DND-41 (cell line): ENCODE measurements at regions not wholly inside any gene's neighbourhood (a gene's known extent, or its start where the extent isn't known, plus 50 kb on each side); places are given as distances from the start of the nearest gene placed in this dataset.
"Not testable (repeated sequence)": the region's sequence is repeated elsewhere in the genome, so short reads cannot be mapped to it uniquely, and the experiment has no call there.

Experiments used
- ATAC-seq: fragments of 200-7000 bp; cut with Tn5 transposase; 3 replicates; pipeline ENCODE4 v1.9.1; 2021; ENCODE audit warnings: low read depth; ENCODE audit not compliant: insufficient read depth
- DNase-seq: peaks from one replicate; pipeline ENCODE4 v3.0.0-alpha.2; 2020
- H2AFZ ChIP-seq: 2 replicates; pipeline ENCODE4 v1.6.0; 2012; ENCODE audit warnings: low read depth, low read length
- H3K27ac ChIP-seq: 2 replicates; pipeline ENCODE4 v1.5.1; 2012; ENCODE audit warnings: low read length, inconsistent platforms
- H3K27me3 ChIP-seq: fragments of 200-600 bp; sonication (generic); 2 replicates; pipeline ENCODE4 v1.6.0; 2012; ENCODE audit warnings: low read length, mild to moderate bottlenecking, inconsistent platforms; ENCODE audit not compliant: insufficient read depth, poor library complexity
- H3K36me3 ChIP-seq: 2 replicates; pipeline ENCODE4 v1.5.1; 2012; ENCODE audit warnings: low read length, inconsistent platforms; ENCODE audit not compliant: insufficient read depth
- H3K4me1 ChIP-seq: 2 replicates; pipeline ENCODE4 v1.5.1; 2012; ENCODE audit warnings: mild to moderate bottlenecking, low read length; ENCODE audit not compliant: insufficient read depth
- H3K4me2 ChIP-seq: 2 replicates; pipeline ENCODE4 v1.6.0; 2012; ENCODE audit warnings: mild to moderate bottlenecking, moderate library complexity, low read length, inconsistent platforms; ENCODE audit not compliant: insufficient read depth
- H3K4me3 ChIP-seq, 2 experiments: fragments of 200-600 bp in 1 of 2; shearing (Covaris generic) in 1 of 2; 2 replicates each; pipeline ENCODE4 v1.5.1; 2012 to 2016; ENCODE audit warnings: inconsistent platforms in 2 of 2, low read length in 2 of 2, mild to moderate bottlenecking in 2 of 2, low read depth in 1 of 2, moderate library complexity in 1 of 2
- H3K79me2 ChIP-seq: 2 replicates; pipeline ENCODE4 v1.6.0; 2012; ENCODE audit warnings: low read length, inconsistent platforms; ENCODE audit not compliant: insufficient read depth
- H3K9ac ChIP-seq: 2 replicates; pipeline ENCODE4 v1.6.0; 2012; ENCODE audit warnings: low read depth, mild to moderate bottlenecking, inconsistent platforms, low read length, moderate library complexity
- H3K9me3 ChIP-seq: 2 replicates; pipeline ENCODE4 v1.5.1; 2012; ENCODE audit warnings: low read length, moderate library complexity, mild to moderate bottlenecking, inconsistent platforms; ENCODE audit not compliant: insufficient read depth, severe bottlenecking
- H4K20me1 ChIP-seq: 2 replicates; pipeline ENCODE4 v1.6.0; 2012; ENCODE audit warnings: low read length; ENCODE audit not compliant: insufficient read depth
- EZH2 ChIP-seq: IDR thresholded peaks from 3 replicates; pipeline ENCODE4 v1.6.1; 2012; ENCODE audit warnings: borderline replicate concordance, low read depth, mild to moderate bottlenecking, moderate library complexity, low read length, inconsistent platforms; ENCODE audit not compliant: severe bottlenecking
- TF ChIP-seq, protein P1 (sequence below): IDR thresholded peaks from 2 replicates; pipeline ENCODE4 v1.5.1; 2012; ENCODE audit warnings: borderline replicate concordance, low read length, moderate library complexity, mild to moderate bottlenecking; ENCODE audit not compliant: poor library complexity, severe bottlenecking; ENCODE audit errors: extremely low read depth

DNA sequence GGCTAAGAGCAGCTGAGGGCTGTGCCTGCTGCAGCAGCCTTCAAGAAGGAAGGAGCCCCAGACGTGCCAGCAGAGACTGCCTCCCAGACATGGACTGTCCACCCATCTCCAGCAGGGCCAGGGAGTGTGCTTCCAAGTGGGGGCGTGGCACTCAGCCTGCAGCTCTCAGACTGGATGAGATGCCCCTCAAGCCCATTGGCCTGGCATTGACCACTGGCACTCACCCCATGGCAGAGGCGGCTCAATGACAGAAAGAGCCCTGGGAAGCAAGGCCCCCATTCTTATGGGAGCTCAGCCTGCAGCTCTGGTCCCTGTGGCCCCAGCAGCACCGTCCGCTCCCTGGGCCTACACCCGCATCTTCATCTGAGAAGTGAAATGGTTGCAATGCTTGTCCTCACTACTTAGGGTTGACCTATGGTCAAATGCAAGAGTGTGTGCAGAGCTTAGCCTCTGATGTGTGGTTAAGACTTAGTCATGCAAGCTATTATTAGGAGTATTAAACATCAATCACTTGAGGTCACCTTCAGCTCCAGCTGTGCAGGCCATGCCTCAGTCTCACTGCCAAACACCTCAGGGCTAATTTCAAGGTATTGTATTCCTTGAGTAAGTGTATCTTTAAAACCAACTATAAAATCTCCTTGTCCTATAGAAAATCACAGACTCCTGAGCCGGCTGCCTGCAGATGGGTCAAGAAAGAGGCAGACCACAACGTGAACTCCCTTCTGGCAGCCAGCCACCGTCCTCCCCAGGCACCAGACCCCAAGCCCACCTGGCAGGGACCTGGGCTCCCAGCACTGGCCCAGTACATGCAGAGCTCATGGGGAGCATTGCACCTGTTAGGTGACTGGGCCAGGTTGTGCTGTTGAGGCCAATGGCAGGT, 194.8 kb downstream of the NDUFA10 start:
- Histone ChIP-seq H3K4me1 (no peaks in the 10 kb centered on the region), H3K4me3 (no peak overlapping the region), H3K27me3 (no peaks in the 10 kb centered on the region), H3K9ac (no peak overlapping the region), H3K9me3 (no peaks in the 10 kb centered on the region), H3K36me3 (no peaks in the 10 kb centered on the region), H3K27ac (no peak overlapping the region), H4K20me1 (no peaks in the 10 kb centered on the region), H3K79me2 (no peaks in the 10 kb centered on the region), H3K4me2 (no peak overlapping the region), H2AFZ (no peak overlapping the region)
- ATAC-seq: no peak
- no peak for DNase-seq
- TF ChIP-seq EZH2: no peak
- TF ChIP-seq, protein P1, sequence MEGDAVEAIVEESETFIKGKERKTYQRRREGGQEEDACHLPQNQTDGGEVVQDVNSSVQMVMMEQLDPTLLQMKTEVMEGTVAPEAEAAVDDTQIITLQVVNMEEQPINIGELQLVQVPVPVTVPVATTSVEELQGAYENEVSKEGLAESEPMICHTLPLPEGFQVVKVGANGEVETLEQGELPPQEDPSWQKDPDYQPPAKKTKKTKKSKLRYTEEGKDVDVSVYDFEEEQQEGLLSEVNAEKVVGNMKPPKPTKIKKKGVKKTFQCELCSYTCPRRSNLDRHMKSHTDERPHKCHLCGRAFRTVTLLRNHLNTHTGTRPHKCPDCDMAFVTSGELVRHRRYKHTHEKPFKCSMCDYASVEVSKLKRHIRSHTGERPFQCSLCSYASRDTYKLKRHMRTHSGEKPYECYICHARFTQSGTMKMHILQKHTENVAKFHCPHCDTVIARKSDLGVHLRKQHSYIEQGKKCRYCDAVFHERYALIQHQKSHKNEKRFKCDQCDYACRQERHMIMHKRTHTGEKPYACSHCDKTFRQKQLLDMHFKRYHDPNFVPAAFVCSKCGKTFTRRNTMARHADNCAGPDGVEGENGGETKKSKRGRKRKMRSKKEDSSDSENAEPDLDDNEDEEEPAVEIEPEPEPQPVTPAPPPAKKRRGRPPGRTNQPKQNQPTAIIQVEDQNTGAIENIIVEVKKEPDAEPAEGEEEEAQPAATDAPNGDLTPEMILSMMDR: no peak

DNA sequence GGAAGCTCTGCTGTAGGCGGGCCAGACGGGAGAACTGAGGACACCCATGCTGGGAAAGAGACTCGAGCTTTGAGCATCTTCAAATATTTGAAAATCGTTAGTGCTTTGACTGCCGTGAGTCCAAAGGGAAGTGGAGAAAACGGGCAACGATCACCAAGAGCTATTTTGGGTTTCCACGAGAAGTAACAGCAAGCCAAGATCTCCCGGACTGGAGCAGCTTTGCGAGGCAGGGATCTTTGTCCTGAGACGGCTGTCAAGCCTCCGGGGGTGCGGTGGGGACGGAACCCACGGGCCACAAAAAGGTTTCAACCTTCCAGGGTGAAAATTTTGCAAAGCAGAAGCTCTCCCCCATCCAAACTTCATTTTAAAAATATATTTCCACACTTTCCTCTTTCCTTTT, 195.8 kb downstream of the NDUFA10 start:
- ATAC-seq: no peak
- no peaks in the 10 kb centered on the region for H4K20me1 ChIP-seq
- H3K9me3 ChIP-seq: no peaks in the 10 kb centered on the region
- H2AFZ ChIP-seq: no peak overlapping the region
- no peak for TF ChIP-seq EZH2
- TF ChIP-seq, protein P1: no peak
- DNase-seq: no peak
- H3K27ac ChIP-seq: no peak overlapping the region
- no peaks in the 10 kb centered on the region for H3K27me3 ChIP-seq
- H3K9ac ChIP-seq: no peak overlapping the region
- no peaks in the 10 kb centered on the region for H3K79me2 ChIP-seq
- H3K36me3 ChIP-seq: no peaks in the 10 kb centered on the region
- no peak overlapping the region for H3K4me2 ChIP-seq
- no peak overlapping the region for H3K4me3 ChIP-seq
- H3K4me1 ChIP-seq: peaks cover 7% of the 10 kb centered on the region

DNA sequence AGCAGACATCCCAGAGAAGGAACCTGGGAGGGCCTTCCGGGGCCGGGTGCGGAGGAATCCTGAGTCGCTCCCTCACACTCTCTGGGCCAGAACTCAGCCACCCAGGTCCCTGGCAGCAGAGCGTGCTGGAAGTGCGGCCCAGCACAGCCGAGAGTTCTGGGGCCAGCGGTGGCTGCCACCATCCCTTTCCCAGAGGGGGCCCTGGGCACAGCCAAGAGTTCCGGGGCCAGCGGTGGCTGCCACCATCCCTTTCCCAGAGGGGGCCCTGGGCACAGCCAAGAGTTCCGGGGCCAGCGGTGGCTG, 196.2 kb downstream of the NDUFA10 start:
- not testable (repeated sequence) for H2AFZ ChIP-seq, H3K4me3 ChIP-seq, DNase-seq, H4K20me1 ChIP-seq, H3K27ac ChIP-seq, H3K4me2 ChIP-seq, H3K4me1 ChIP-seq, H3K79me2 ChIP-seq, ATAC-seq, H3K9me3 ChIP-seq, H3K9ac ChIP-seq, H3K27me3 ChIP-seq, H3K36me3 ChIP-seq

DNA sequence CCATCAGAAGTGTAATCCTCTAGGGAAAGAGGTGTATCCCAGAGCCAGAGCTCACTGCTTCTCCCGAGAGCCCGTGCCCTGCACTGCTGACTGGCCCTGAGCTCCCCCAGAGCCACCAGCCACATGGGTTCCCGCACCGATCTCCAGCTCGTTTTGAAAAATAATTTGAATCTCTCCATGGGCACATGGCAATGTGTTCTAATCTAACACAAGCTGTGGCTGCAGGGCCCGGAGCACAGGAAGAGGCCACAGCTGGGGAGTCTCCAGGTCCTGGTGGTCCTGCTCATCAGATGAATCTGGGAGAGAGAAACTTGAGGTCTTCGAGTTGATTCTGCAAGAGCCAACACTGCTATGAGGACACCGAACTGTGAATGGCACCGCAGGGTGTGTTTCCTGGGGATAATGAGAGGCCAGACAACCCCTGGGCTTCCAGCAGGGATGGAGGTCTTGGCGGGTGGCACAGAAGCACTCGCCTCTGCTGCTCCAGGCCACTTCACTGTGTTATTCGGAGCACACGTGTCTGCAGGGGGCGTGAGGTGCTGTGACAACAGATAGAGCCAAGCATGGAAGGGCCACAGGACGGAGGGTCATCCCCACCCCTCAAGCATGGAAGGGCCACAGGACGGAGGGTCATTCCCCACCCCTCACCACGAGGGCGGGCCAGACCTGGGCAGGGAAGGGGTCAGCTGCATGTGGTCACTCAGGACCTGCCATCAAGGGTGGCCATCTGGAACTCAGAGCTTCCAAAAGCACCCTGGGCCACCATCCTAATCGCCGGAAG, 196.8 kb downstream of the NDUFA10 start:
- no peak overlapping the region for H3K27ac ChIP-seq
- no peak overlapping the region for H3K9ac ChIP-seq
- H3K36me3 ChIP-seq: no peaks in the 10 kb centered on the region
- no peak for DNase-seq
- no peaks in the 10 kb centered on the region for H3K79me2 ChIP-seq
- no peak for ATAC-seq
- H4K20me1 ChIP-seq: no peaks in the 10 kb centered on the region
- H3K9me3 ChIP-seq: no peaks in the 10 kb centered on the region
- no peak overlapping the region for H3K4me3 ChIP-seq
- no peak overlapping the region for H2AFZ ChIP-seq
- no peak overlapping the region for H3K4me2 ChIP-seq
- no peaks in the 10 kb centered on the region for H3K27me3 ChIP-seq
- TF ChIP-seq, protein P1: no peak
- TF ChIP-seq EZH2: no peak
- peaks cover 10% of the 10 kb centered on the region for H3K4me1 ChIP-seq
